ENCODE measurements at regions not wholly inside any gene's neighbourhood (a gene's known extent, or its start where the extent isn't known, plus 50 kb on each side); places are given as distances from the start of the nearest gene placed in this dataset.

DNA sequence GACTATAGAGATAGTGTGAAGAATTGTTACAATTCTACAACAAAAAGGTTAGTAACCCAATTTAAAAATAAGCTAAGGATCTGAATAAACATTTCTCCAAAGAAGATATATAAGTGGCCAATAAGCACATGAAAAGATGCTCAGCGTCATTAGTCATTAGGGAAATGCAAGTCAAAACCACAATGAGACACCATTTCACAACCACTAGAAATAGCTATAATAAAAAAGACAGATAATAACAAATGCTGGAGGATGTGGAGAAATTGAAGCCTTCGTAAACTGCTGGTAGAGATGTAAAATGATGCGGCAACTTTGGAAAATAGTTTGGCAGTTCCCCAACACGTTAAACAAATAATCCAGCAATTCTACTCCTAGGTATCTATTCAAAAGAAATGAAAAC lies 366.5 kb upstream of the POU3F3 start:
- H3K27me3 ChIP-seq (ENCODE audit: control insufficient read depth, insufficient read depth, low read length): no peaks in the 10 kb centered on the region
- no peaks in the 10 kb centered on the region for H3K36me3 ChIP-seq (ENCODE audit: control insufficient read depth, insufficient read depth, low read length)
- no peaks in the 10 kb centered on the region for H3K4me1 ChIP-seq (ENCODE audit: control insufficient read depth, extremely low read depth, insufficient read depth, low read length)
- no peaks in the 10 kb centered on the region for H4K20me1 ChIP-seq (ENCODE audit: control insufficient read depth, extremely low read depth, insufficient read depth, low read length)
- no peak overlapping the region for H3K4me2 ChIP-seq (ENCODE audit: extremely low read depth, insufficient read depth, low read length)
- peak in 1 of 2 donors; percentile 39 for DNase-seq (ENCODE audit: low read depth in 2 of 2)
- H3K4me3 ChIP-seq (replicated peaks in 1 of 4; ENCODE audit: control extremely low read depth in 1 of 4, insufficient read depth in 1 of 4, low read depth in 3 of 4, low read length in 4 of 4): no peak overlapping the region
- no peaks in the 10 kb centered on the region for H3K79me2 ChIP-seq (ENCODE audit: control insufficient read depth, insufficient read depth, low read length)
- no peak overlapping the region for H3K9ac ChIP-seq (ENCODE audit: insufficient read depth, low read length)
- TF ChIP-seq, protein P1, sequence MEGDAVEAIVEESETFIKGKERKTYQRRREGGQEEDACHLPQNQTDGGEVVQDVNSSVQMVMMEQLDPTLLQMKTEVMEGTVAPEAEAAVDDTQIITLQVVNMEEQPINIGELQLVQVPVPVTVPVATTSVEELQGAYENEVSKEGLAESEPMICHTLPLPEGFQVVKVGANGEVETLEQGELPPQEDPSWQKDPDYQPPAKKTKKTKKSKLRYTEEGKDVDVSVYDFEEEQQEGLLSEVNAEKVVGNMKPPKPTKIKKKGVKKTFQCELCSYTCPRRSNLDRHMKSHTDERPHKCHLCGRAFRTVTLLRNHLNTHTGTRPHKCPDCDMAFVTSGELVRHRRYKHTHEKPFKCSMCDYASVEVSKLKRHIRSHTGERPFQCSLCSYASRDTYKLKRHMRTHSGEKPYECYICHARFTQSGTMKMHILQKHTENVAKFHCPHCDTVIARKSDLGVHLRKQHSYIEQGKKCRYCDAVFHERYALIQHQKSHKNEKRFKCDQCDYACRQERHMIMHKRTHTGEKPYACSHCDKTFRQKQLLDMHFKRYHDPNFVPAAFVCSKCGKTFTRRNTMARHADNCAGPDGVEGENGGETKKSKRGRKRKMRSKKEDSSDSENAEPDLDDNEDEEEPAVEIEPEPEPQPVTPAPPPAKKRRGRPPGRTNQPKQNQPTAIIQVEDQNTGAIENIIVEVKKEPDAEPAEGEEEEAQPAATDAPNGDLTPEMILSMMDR (conservative IDR thresholded peaks at IDR 0.05 in 1 of 2, IDR thresholded peaks at IDR 0.05 in 1 of 2; ENCODE audit: low read depth in 1 of 2, low read length in 2 of 2): no peak
- TF ChIP-seq EZH2 (IDR thresholded peaks at IDR 0.05; ENCODE audit: low read length, missing control alignments): no peak
- no peak overlapping the region for H2AFZ ChIP-seq (ENCODE audit: low read length)
- no peaks in the 10 kb centered on the region for H3K9me3 ChIP-seq (ENCODE audit: control insufficient read depth, insufficient read depth, low read depth, low read length)
- no peak overlapping the region for H3K27ac ChIP-seq (ENCODE audit: insufficient read depth, low read length)

DNA sequence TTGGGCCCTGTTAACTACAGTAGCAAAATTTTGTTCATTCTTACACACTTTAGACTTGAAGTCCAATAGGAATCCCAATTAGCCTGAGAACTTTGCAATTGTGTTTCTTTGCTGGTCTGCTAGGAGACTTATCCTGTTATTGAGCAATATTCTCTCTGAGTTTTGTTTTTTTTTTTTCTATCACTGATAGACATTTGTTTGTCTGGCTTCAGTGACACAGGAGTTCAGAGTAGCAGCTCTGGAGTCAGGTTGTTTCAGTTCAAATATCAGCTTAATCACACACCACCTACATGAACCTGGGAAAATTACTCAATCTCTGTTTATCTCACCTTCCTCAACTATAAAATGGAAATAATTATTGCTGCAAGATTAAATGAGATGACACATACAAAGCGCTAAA lies 360.2 kb upstream of the POU3F3 start:
- DNase-seq (ENCODE audit: low read depth in 2 of 2): no peak
- H3K4me2 ChIP-seq (ENCODE audit: extremely low read depth, insufficient read depth, low read length): no peak overlapping the region
- H3K27ac ChIP-seq (ENCODE audit: insufficient read depth, low read length): no peak overlapping the region
- no peaks in the 10 kb centered on the region for H3K27me3 ChIP-seq (ENCODE audit: control insufficient read depth, insufficient read depth, low read length)
- H3K9ac ChIP-seq (ENCODE audit: insufficient read depth, low read length): no peak overlapping the region
- no peaks in the 10 kb centered on the region for H3K9me3 ChIP-seq (ENCODE audit: control insufficient read depth, insufficient read depth, low read depth, low read length)
- no peak overlapping the region for H3K4me3 ChIP-seq (replicated peaks in 1 of 4; ENCODE audit: control extremely low read depth in 1 of 4, insufficient read depth in 1 of 4, low read depth in 3 of 4, low read length in 4 of 4)
- H2AFZ ChIP-seq (ENCODE audit: low read length): no peak overlapping the region
- H3K79me2 ChIP-seq (ENCODE audit: control insufficient read depth, insufficient read depth, low read length): no peaks in the 10 kb centered on the region
- no peak for TF ChIP-seq EZH2 (IDR thresholded peaks at IDR 0.05; ENCODE audit: low read length, missing control alignments)
- TF ChIP-seq, protein P1 (conservative IDR thresholded peaks at IDR 0.05 in 1 of 2, IDR thresholded peaks at IDR 0.05 in 1 of 2; ENCODE audit: low read depth in 1 of 2, low read length in 2 of 2): no peak
- H3K4me1 ChIP-seq (ENCODE audit: control insufficient read depth, extremely low read depth, insufficient read depth, low read length): no peaks in the 10 kb centered on the region
- H3K36me3 ChIP-seq (ENCODE audit: control insufficient read depth, insufficient read depth, low read length): no peaks in the 10 kb centered on the region
- H4K20me1 ChIP-seq (ENCODE audit: control insufficient read depth, extremely low read depth, insufficient read depth, low read length): no peaks in the 10 kb centered on the region

DNA sequence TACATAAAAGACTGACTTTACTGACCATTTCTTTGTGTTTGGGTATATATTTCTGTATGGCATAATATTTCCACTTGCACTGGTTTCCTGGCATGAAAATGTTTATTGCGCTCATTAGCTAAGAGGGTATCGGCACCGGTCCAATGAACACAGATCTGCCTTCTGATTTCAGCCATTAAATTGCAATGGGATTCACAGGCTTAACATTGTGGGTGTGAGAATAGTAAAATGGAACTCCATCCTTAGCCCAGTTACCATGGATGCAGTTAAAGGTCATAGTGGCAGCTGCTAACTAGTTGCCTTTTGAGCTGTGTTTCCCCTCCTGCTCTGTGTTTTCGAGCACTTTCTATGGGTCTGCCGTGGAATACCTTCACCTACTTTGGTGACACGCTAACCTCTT lies 352.6 kb upstream of the POU3F3 start:
- Histone ChIP-seq H3K9ac (ENCODE audit: insufficient read depth, low read length) (no peak overlapping the region), H3K4me2 (ENCODE audit: extremely low read depth, insufficient read depth, low read length) (no peak overlapping the region), H3K27ac (ENCODE audit: insufficient read depth, low read length) (no peak overlapping the region), H3K4me1 (ENCODE audit: control insufficient read depth, extremely low read depth, insufficient read depth, low read length) (no peaks in the 10 kb centered on the region), H2AFZ (ENCODE audit: low read length) (no peak overlapping the region), H3K4me3 (replicated peaks in 1 of 4; ENCODE audit: control extremely low read depth in 1 of 4, insufficient read depth in 1 of 4, low read depth in 3 of 4, low read length in 4 of 4) (no peak overlapping the region), H3K79me2 (ENCODE audit: control insufficient read depth, insufficient read depth, low read length) (no peaks in the 10 kb centered on the region), H3K36me3 (ENCODE audit: control insufficient read depth, insufficient read depth, low read length) (no peaks in the 10 kb centered on the region), H3K27me3 (ENCODE audit: control insufficient read depth, insufficient read depth, low read length) (no peaks in the 10 kb centered on the region), H3K9me3 (ENCODE audit: control insufficient read depth, insufficient read depth, low read depth, low read length) (no peaks in the 10 kb centered on the region), H4K20me1 (ENCODE audit: control insufficient read depth, extremely low read depth, insufficient read depth, low read length) (no peaks in the 10 kb centered on the region)
- no peak for TF ChIP-seq EZH2 (IDR thresholded peaks at IDR 0.05; ENCODE audit: low read length, missing control alignments)
- TF ChIP-seq, protein P1 (conservative IDR thresholded peaks at IDR 0.05 in 1 of 2, IDR thresholded peaks at IDR 0.05 in 1 of 2; ENCODE audit: low read depth in 1 of 2, low read length in 2 of 2): no peak
- no peak for DNase-seq (ENCODE audit: low read depth in 2 of 2)

All from fibroblast of lung (primary cell).